PC-9 (cell line): ENCODE measurements at regions not wholly inside any gene's neighbourhood (a gene's known extent, or its start where the extent isn't known, plus 50 kb on each side); places are given as distances from the start of the nearest gene placed in this dataset.

Experiments used
- BruUV-seq: library from RNA; stranded (reverse); fragments of 400-500 nt; replicated peaks from 2 replicates; lab custom pipeline; 2021; lab: Mats Ljungman, UMichigan
- CTCF ChIA-PET: fragments of 300-600 bp; sonication (Branson Sonifier 250); formaldehyde crosslinking; loops from one replicate; lab custom pipeline; 2022; ENCODE audit warnings: antibody characterized with exemption; lab: Charles Lee
- POLR2A ChIA-PET: fragments of 300-600 bp; sonication (Branson Sonifier 250); formaldehyde crosslinking; loops from one replicate; lab custom pipeline; 2022; ENCODE audit warnings: antibody characterized with exemption; ENCODE audit not compliant: unreplicated experiment; lab: Charles Lee
- DNase-seq, 2 experiments: peaks; one replicate each; pipeline versions ENCODE4 v3.0.0 to v3.0.0-alpha.2; 2015 to 2022; ENCODE audit warnings: mixed read lengths in 1 of 2
- H2AFZ ChIP-seq: fragments of 200-600 bp; sonication (generic); 2 replicates; pipeline ENCODE4 v1.8.1; 2017; ENCODE audit warnings: antibody characterized with exemption
- H3F3A ChIP-seq: fragments of 200-600 bp; sonication (generic); 2 replicates; pipeline ENCODE4 v1.8.1; 2017; ENCODE audit warnings: antibody characterized with exemption, mild to moderate bottlenecking, low read depth; ENCODE audit not compliant: insufficient read depth
- H3K27ac ChIP-seq: fragments of 200-600 bp; sonication (generic); 2 replicates; pipeline ENCODE4 v1.6.1; 2016; ENCODE audit warnings: mixed run types
- H3K27me3 ChIP-seq: fragments of 200-600 bp; sonication (generic); 2 replicates; pipeline ENCODE4 v1.6.1; 2016; ENCODE audit warnings: low read depth, mixed run types; ENCODE audit not compliant: insufficient read depth
- H3K36me3 ChIP-seq: fragments of 200-600 bp; sonication (generic); 2 replicates; pipeline ENCODE4 v1.6.1; 2016; ENCODE audit warnings: low read depth, mixed run types
- H3K4me1 ChIP-seq: fragments of 200-600 bp; sonication (generic); replicated peaks from 2 replicates; pipeline ENCODE4 v1.6.1; 2016; ENCODE audit warnings: mixed run types; ENCODE audit not compliant: insufficient read depth
- H3K4me2 ChIP-seq: fragments of 200-600 bp; sonication (generic); 2 replicates; pipeline ENCODE4 v1.6.1; 2017; ENCODE audit warnings: mixed run types
- H3K4me3 ChIP-seq: fragments of 200-600 bp; sonication (generic); 2 replicates; pipeline ENCODE4 v1.6.1; 2016; ENCODE audit warnings: mixed run types
- H3K79me2 ChIP-seq: fragments of 200-600 bp; sonication (generic); 2 replicates; pipeline ENCODE4 v1.6.1; 2017; ENCODE audit warnings: low read depth, mixed run types
- H3K9me2 ChIP-seq: fragments of 200-600 bp; sonication (generic); 2 replicates; pipeline ENCODE4 v1.8.1; 2017; ENCODE audit warnings: mild to moderate bottlenecking; ENCODE audit not compliant: insufficient read depth
- H3K9me3 ChIP-seq: fragments of 200-600 bp; sonication (generic); 2 replicates; pipeline ENCODE4 v1.8.1; 2016; ENCODE audit warnings: low read depth; ENCODE audit not compliant: insufficient read depth
- H4K20me1 ChIP-seq: fragments of 200-600 bp; sonication (generic); 2 replicates; pipeline ENCODE4 v1.8.1; 2017; ENCODE audit not compliant: insufficient read depth
- CTCF ChIP-seq: fragments of 200-600 bp; sonication (generic); conservative IDR thresholded peaks from 2 replicates; pipeline ENCODE4 v1.6.1; 2017; ENCODE audit warnings: mixed run types, antibody characterized with exemption, mild to moderate bottlenecking, moderate library complexity
- EZH2 ChIP-seq: fragments of 200-600 bp; sonication (generic); IDR thresholded peaks from 2 replicates; pipeline ENCODE4 v1.8.0; 2017; ENCODE audit warnings: antibody characterized with exemption, low read depth
- intact Hi-C: fragments of 100-400 bp; cut with micrococcal nuclease; formaldehyde crosslinking; loops from one replicate; pipeline ENCODE4 v1.10.0; 2022; ENCODE audit not compliant: unreplicated experiment

DNA sequence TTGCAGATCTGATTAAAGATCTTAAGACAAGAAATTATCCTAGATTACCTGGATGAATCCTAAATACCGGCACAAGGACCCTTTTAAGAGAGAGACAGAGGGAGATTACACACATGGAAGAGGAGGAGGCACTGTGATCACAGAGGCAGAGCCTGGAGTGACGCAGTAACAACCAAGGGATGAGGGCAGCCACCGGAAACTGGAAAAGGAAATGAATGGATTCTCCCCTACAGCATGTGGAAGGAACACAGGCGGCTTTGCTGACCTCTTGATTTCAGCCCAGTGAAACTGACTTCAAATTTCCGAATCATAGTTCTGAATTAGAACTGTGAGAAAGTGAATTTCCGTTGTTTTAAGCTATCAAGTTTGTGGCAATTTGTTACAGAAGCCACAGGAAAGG is 50.2 kb upstream of the IVNS1ABP start:
- ChIA-PET CTCF (interaction anchor here (1.0 kb wide), 1 partner anchor 50 kb away, joined by 12 read pairs; the partner anchor contains the start of gene IVNS1ABP), POLR2A (interaction anchor here (0.6 kb wide), 1 partner anchor 18 kb away, joined by 3 read pairs; no protein-coding TSS in a partner anchor)
- no peak for DNase-seq
- Histone ChIP-seq H3K9me2 (no peaks in the 10 kb centered on the region), H3K27me3 (no peaks in the 10 kb centered on the region), H3K4me3 (no peak overlapping the region), H4K20me1 (no peaks in the 10 kb centered on the region), H3K27ac (no peak overlapping the region), H3K79me2 (no peaks in the 10 kb centered on the region), H3K36me3 (no peaks in the 10 kb centered on the region), H3K4me2 (no peak overlapping the region), H3F3A (no peaks in the 10 kb centered on the region), H3K9me3 (no peaks in the 10 kb centered on the region), H2AFZ (no peak overlapping the region), H3K4me1 (no peaks in the 10 kb centered on the region)
- intact Hi-C loops = no loop called here
- no TSS peak for BruUV-seq
- TF ChIP-seq EZH2 = no peak
- no peak for TF ChIP-seq CTCF
